ENCODE measurements at regions not wholly inside any gene's neighbourhood (a gene's known extent, or its start where the extent isn't known, plus 50 kb on each side); places are given as distances from the start of the nearest gene placed in this dataset.

- no peak for TF ChIP-seq ZBTB21 (CRISPR knock-in tag; IDR thresholded peaks at IDR 0.05; ENCODE audit: borderline replicate concordance)
- no peak for TF ChIP-seq CTCF (IDR thresholded peaks at IDR 0.05)
Observed at GRCh38 chrX:42396136-42396535, 381.8 kb downstream of the PPP1R2C start.

All from WTC11 (cell line).